ENCODE measurements at regions not wholly inside any gene's neighbourhood (a gene's known extent, or its start where the extent isn't known, plus 50 kb on each side); places are given as distances from the start of the nearest gene placed in this dataset.

GRCh38 chr6:170117111-170117972 is 173.5 kb downstream of the DLL1 start:
- Histone ChIP-seq H3K27me3 (ENCODE audit: control insufficient read depth in 3 of 3, insufficient read depth in 3 of 3, low read depth in 1 of 3, low read length in 3 of 3) (peaks cover 0 to 12% (median 0%) of the 10 kb centered on the region in 3 experiments), H3K4me1 (ENCODE audit: control insufficient read depth in 2 of 2, insufficient read depth in 1 of 2, low read depth in 1 of 2, low read length in 2 of 2) (peaks cover 0 to 2% of the 10 kb centered on the region in 2 donors), H3K4ac (ENCODE audit: low read length) (no peak overlapping the region), H2BK12ac (ENCODE audit: low read length) (peak overlapping the region; percentile 18), H3K18ac (ENCODE audit: low read length) (peak overlapping the region; percentile 0), H2AK5ac (ENCODE audit: low read depth, low read length) (peak overlapping the region; percentile 76), H3K27ac (replicated peaks; ENCODE audit: low read length) (no peak overlapping the region), H3K36me3 (replicated peaks in 1 of 2; ENCODE audit: control insufficient read depth in 2 of 2, insufficient read depth in 2 of 2, low read length in 2 of 2) (no peaks in the 10 kb centered on the region), H3K79me1 (ENCODE audit: low read depth, low read length) (no peaks in the 10 kb centered on the region), H3K4me3 (ENCODE audit: low read length in 2 of 2) (peak overlapping the region in 1 of 2 donors; percentile 43), H2BK5ac (ENCODE audit: low read length) (peak overlapping the region; percentile 2), H3K23ac (ENCODE audit: low read depth, low read length, poor library complexity) (no peak overlapping the region), H2BK120ac (ENCODE audit: low read depth, low read length) (no peak overlapping the region), H3K9ac (ENCODE audit: low read depth, low read length, poor library complexity) (no peak overlapping the region), H4K8ac (ENCODE audit: low read depth, low read length) (no peak overlapping the region), H4K91ac (ENCODE audit: low read depth, low read length, poor library complexity) (no peak overlapping the region), H3K14ac (ENCODE audit: low read length) (no peak overlapping the region), H3K9me3 (replicated peaks in 1 of 2; ENCODE audit: control insufficient read depth in 2 of 2, insufficient read depth in 1 of 2, low read depth in 1 of 2, low read length in 2 of 2) (no peaks in the 10 kb centered on the region), H2AFZ (ENCODE audit: low read length) (no peak overlapping the region), H2BK15ac (ENCODE audit: low read length) (no peak overlapping the region), H3K4me2 (ENCODE audit: insufficient read depth, low read length, poor library complexity, severe bottlenecking) (no peak overlapping the region)
- DNase-seq (ENCODE audit: low spot score): no peak
- no CpG with 5 or more reads among the region's 21 CpGs for WGBS, 2 donors (ENCODE audit: extremely low coverage in 2 of 2, insufficient read length in 2 of 2, insufficient replicate concordance in 1 of 2)

GRCh38 chr6:170116636-170117035 is 174.2 kb downstream of the DLL1 start:
- no peak for DNase-seq (ENCODE audit: low spot score)

GRCh38 chr6:170114956-170115855 is 175.7 kb downstream of the DLL1 start:
- Histone ChIP-seq H3K18ac (ENCODE audit: low read length) (no peak overlapping the region), H2BK120ac (ENCODE audit: low read depth, low read length) (no peak overlapping the region), H2BK15ac (ENCODE audit: low read length) (no peak overlapping the region), H2BK12ac (ENCODE audit: low read length) (no peak overlapping the region), H3K36me3 (replicated peaks in 1 of 2; ENCODE audit: control insufficient read depth in 2 of 2, insufficient read depth in 2 of 2, low read length in 2 of 2) (no peaks in the 10 kb centered on the region), H2BK5ac (ENCODE audit: low read length) (no peak overlapping the region), H4K8ac (ENCODE audit: low read depth, low read length) (no peak overlapping the region), H2AK5ac (ENCODE audit: low read depth, low read length) (peak overlapping the region; percentile 15), H3K27ac (replicated peaks; ENCODE audit: low read length) (no peak overlapping the region), H3K14ac (ENCODE audit: low read length) (no peak overlapping the region), H3K79me1 (ENCODE audit: low read depth, low read length) (no peaks in the 10 kb centered on the region), H3K4me3 (ENCODE audit: low read length in 2 of 2) (no peak overlapping the region), H3K9ac (ENCODE audit: low read depth, low read length, poor library complexity) (no peak overlapping the region), H3K4me2 (ENCODE audit: insufficient read depth, low read length, poor library complexity, severe bottlenecking) (no peak overlapping the region), H3K4me1 (ENCODE audit: control insufficient read depth in 2 of 2, insufficient read depth in 1 of 2, low read depth in 1 of 2, low read length in 2 of 2) (peaks cover 0 to 6% of the 10 kb centered on the region in 2 donors), H3K27me3 (ENCODE audit: control insufficient read depth in 3 of 3, insufficient read depth in 3 of 3, low read depth in 1 of 3, low read length in 3 of 3) (peaks cover 0 to 14% (median 0%) of the 10 kb centered on the region in 3 experiments), H3K9me3 (replicated peaks in 1 of 2; ENCODE audit: control insufficient read depth in 2 of 2, insufficient read depth in 1 of 2, low read depth in 1 of 2, low read length in 2 of 2) (no peaks in the 10 kb centered on the region), H3K23ac (ENCODE audit: low read depth, low read length, poor library complexity) (no peak overlapping the region), H3K4ac (ENCODE audit: low read length) (no peak overlapping the region), H4K91ac (ENCODE audit: low read depth, low read length, poor library complexity) (no peak overlapping the region), H2AFZ (ENCODE audit: low read length) (no peak overlapping the region)
- no peak for DNase-seq (ENCODE audit: low spot score)
- WGBS, 2 donors (ENCODE audit: extremely low coverage in 2 of 2, insufficient read length in 2 of 2, insufficient replicate concordance in 1 of 2): no CpG with 5 or more reads among the region's 15 CpGs

More at GRCh38 chr6:170116636-170117035, 174.2 kb downstream of the DLL1 start:
- Histone ChIP-seq H2BK15ac (ENCODE audit: low read length) (peak overlapping the region; percentile 45), H3K9ac (ENCODE audit: low read depth, low read length, poor library complexity) (no peak overlapping the region), H3K9me3 (replicated peaks in 1 of 2; ENCODE audit: control insufficient read depth in 2 of 2, insufficient read depth in 1 of 2, low read depth in 1 of 2, low read length in 2 of 2) (no peaks in the 10 kb centered on the region), H3K27ac (replicated peaks; ENCODE audit: low read length) (no peak overlapping the region), H2BK12ac (ENCODE audit: low read length) (no peak overlapping the region), H4K91ac (ENCODE audit: low read depth, low read length, poor library complexity) (no peak overlapping the region), H3K79me1 (ENCODE audit: low read depth, low read length) (no peaks in the 10 kb centered on the region), H3K4me2 (ENCODE audit: insufficient read depth, low read length, poor library complexity, severe bottlenecking) (no peak overlapping the region), H3K4ac (ENCODE audit: low read length) (no peak overlapping the region), H2BK120ac (ENCODE audit: low read depth, low read length) (no peak overlapping the region), H3K36me3 (replicated peaks in 1 of 2; ENCODE audit: control insufficient read depth in 2 of 2, insufficient read depth in 2 of 2, low read length in 2 of 2) (no peaks in the 10 kb centered on the region), H2BK5ac (ENCODE audit: low read length) (no peak overlapping the region), H3K23ac (ENCODE audit: low read depth, low read length, poor library complexity) (no peak overlapping the region), H3K4me1 (ENCODE audit: control insufficient read depth in 2 of 2, insufficient read depth in 1 of 2, low read depth in 1 of 2, low read length in 2 of 2) (peaks cover 0 to 6% of the 10 kb centered on the region in 2 donors), H3K14ac (ENCODE audit: low read length) (no peak overlapping the region), H2AK5ac (ENCODE audit: low read depth, low read length) (no peak overlapping the region), H4K8ac (ENCODE audit: low read depth, low read length) (no peak overlapping the region), H2AFZ (ENCODE audit: low read length) (no peak overlapping the region), H3K18ac (ENCODE audit: low read length) (peak overlapping the region; percentile 81), H3K27me3 (ENCODE audit: control insufficient read depth in 3 of 3, insufficient read depth in 3 of 3, low read depth in 1 of 3, low read length in 3 of 3) (peaks cover 0 to 12% (median 0%) of the 10 kb centered on the region in 3 experiments), H3K4me3 (ENCODE audit: low read length in 2 of 2) (peak overlapping the region in 1 of 2 donors; percentile 41)
- no CpG with 5 or more reads among the region's 7 CpGs for WGBS, 2 donors (ENCODE audit: extremely low coverage in 2 of 2, insufficient read length in 2 of 2, insufficient replicate concordance in 1 of 2)
